ENCODE measurements at regions not wholly inside any gene's neighbourhood (a gene's known extent, or its start where the extent isn't known, plus 50 kb on each side); places are given as distances from the start of the nearest gene placed in this dataset.

DNA sequence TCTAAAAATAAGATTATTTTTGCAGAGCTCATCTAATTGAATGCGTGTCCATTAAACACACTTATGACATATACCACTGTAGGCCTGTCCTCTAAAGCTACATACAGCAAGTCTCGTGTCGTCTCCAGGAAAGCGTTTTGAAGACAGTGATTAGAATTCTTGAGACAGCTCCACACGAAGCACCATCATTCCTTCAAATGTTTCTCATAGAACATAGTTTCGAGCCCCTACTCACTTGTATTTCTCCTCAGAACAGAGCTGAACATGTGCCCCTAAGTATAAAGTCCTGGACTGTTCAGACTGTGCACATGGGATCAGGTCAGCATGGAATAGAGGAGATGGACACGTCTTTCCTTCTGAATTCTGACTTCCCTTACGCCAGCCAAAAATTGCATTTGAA lies 64.5 kb upstream of the HMGA2 start:
- Histone ChIP-seq H3K27ac (ENCODE audit: poor library complexity, severe bottlenecking) (no peak overlapping the region), H3K4me1 (ENCODE audit: insufficient read depth, poor library complexity, severe bottlenecking) (peaks cover 25% of the 10 kb centered on the region), H3K27me3 (ENCODE audit: insufficient read depth, poor library complexity, severe bottlenecking) (no peaks in the 10 kb centered on the region), H3K36me3 (ENCODE audit: low read depth) (0 out of 2 replicates have a peak, but pooled peaks cover 3% of the 10 kb centered on the region), H3K4me3 (ENCODE audit: severe bottlenecking) (no peak overlapping the region), H3K9me3 (ENCODE audit: severe bottlenecking) (no peaks in the 10 kb centered on the region)
- DNase-seq (ENCODE audit: low spot score) (no peak), ATAC-seq (ENCODE audit: low read depth) (no peak)
- TF ChIP-seq, protein P1, sequence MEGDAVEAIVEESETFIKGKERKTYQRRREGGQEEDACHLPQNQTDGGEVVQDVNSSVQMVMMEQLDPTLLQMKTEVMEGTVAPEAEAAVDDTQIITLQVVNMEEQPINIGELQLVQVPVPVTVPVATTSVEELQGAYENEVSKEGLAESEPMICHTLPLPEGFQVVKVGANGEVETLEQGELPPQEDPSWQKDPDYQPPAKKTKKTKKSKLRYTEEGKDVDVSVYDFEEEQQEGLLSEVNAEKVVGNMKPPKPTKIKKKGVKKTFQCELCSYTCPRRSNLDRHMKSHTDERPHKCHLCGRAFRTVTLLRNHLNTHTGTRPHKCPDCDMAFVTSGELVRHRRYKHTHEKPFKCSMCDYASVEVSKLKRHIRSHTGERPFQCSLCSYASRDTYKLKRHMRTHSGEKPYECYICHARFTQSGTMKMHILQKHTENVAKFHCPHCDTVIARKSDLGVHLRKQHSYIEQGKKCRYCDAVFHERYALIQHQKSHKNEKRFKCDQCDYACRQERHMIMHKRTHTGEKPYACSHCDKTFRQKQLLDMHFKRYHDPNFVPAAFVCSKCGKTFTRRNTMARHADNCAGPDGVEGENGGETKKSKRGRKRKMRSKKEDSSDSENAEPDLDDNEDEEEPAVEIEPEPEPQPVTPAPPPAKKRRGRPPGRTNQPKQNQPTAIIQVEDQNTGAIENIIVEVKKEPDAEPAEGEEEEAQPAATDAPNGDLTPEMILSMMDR (IDR thresholded peaks at IDR 0.05; ENCODE audit: poor library complexity, severe bottlenecking) = no peak

DNA sequence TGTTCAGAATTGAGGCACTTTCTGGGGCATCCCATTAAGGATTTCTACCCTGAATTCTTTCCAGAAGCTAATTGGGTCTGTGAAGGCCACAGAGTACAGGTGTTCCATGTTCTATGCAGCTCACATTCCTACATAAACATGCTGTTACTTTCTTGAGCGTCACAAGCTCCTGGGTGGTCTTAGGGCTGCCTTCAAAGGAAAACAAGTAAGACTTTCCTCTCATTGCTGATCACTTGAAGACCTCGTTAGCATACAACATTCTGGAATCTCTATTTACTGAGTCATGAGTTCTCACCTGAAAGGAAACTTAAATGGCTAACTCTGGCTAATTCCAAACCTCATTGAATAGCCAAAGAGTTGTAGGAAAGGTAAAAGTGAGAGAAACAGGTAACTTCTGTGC lies 63.0 kb upstream of the HMGA2 start:
- no peak overlapping the region for H3K27ac ChIP-seq (ENCODE audit: poor library complexity, severe bottlenecking)
- TF ChIP-seq, protein P1 (IDR thresholded peaks at IDR 0.05; ENCODE audit: poor library complexity, severe bottlenecking) = no peak
- no peaks in the 10 kb centered on the region for H3K27me3 ChIP-seq (ENCODE audit: insufficient read depth, poor library complexity, severe bottlenecking)
- ATAC-seq (ENCODE audit: low read depth) = no peak
- no peak for DNase-seq (ENCODE audit: low spot score)
- peaks cover 36% of the 10 kb centered on the region for H3K4me1 ChIP-seq (ENCODE audit: insufficient read depth, poor library complexity, severe bottlenecking)
- H3K4me3 ChIP-seq (ENCODE audit: severe bottlenecking) = no peak overlapping the region
- H3K36me3 ChIP-seq (ENCODE audit: low read depth) = 0 out of 2 replicates have a peak, but pooled peaks cover 3% of the 10 kb centered on the region
- no peaks in the 10 kb centered on the region for H3K9me3 ChIP-seq (ENCODE audit: severe bottlenecking)

DNA sequence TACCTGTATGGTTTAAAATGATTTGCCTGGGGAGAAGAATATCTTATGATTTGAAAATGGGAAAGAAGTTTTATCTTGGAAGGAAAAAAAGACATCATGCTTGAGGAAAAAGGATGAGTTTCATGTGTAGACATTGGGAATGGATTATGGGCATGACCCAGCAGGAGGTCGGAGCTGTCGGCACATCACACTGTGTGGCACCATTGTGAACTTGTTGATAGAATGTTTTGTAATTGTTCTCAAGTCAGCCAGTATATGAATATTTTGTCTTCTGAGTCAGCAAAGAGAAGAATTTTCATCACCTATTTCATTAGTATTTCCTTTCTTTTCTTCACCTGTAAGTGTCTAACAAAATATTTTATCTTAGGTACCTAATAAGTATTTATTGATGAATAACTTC lies 60.0 kb upstream of the HMGA2 start:
- Histone ChIP-seq H3K4me3 (ENCODE audit: severe bottlenecking) (no peak overlapping the region), H3K9me3 (ENCODE audit: severe bottlenecking) (no peaks in the 10 kb centered on the region), H3K36me3 (ENCODE audit: low read depth) (0 out of 2 replicates have a peak, but pooled peaks cover 3% of the 10 kb centered on the region), H3K4me1 (ENCODE audit: insufficient read depth, poor library complexity, severe bottlenecking) (peaks cover 37% of the 10 kb centered on the region), H3K27ac (ENCODE audit: poor library complexity, severe bottlenecking) (peak overlapping the region; percentile 98), H3K27me3 (ENCODE audit: insufficient read depth, poor library complexity, severe bottlenecking) (no peaks in the 10 kb centered on the region)
- TF ChIP-seq, protein P1 (IDR thresholded peaks at IDR 0.05; ENCODE audit: poor library complexity, severe bottlenecking) = no peak
- ATAC-seq (ENCODE audit: low read depth) (0 out of 3 replicates have a peak, but pooled peaks have one; percentile 37), DNase-seq (ENCODE audit: low spot score) (no peak)

DNA sequence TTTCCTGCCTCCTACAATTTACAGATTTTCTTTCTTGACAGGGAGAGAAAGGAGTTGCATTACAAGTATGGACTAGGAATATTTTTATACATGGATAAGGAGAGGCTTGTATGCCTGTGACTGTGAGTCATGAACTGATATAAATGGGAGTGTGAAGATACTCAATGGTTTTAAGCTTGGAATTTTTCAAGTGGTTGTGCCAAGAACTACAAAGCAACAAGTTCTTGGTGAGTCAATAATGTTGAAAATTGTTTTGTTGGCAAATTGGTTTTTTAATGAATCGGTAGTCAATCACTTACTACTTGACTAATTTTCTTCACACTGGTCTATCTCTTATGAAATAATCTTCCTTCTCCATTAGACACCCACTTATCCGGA lies 58.9 kb upstream of the HMGA2 start:
- Histone ChIP-seq H3K4me3 (ENCODE audit: severe bottlenecking) (no peak overlapping the region), H3K4me1 (ENCODE audit: insufficient read depth, poor library complexity, severe bottlenecking) (peaks cover 37% of the 10 kb centered on the region), H3K9me3 (ENCODE audit: severe bottlenecking) (no peaks in the 10 kb centered on the region), H3K27ac (ENCODE audit: poor library complexity, severe bottlenecking) (peak overlapping the region; percentile 98), H3K27me3 (ENCODE audit: insufficient read depth, poor library complexity, severe bottlenecking) (no peaks in the 10 kb centered on the region), H3K36me3 (ENCODE audit: low read depth) (0 out of 2 replicates have a peak, but pooled peaks cover 3% of the 10 kb centered on the region)
- ATAC-seq (ENCODE audit: low read depth) (peak; percentile 90), DNase-seq (ENCODE audit: low spot score) (no peak)
- TF ChIP-seq, protein P1 (IDR thresholded peaks at IDR 0.05; ENCODE audit: poor library complexity, severe bottlenecking) = no peak

DNA sequence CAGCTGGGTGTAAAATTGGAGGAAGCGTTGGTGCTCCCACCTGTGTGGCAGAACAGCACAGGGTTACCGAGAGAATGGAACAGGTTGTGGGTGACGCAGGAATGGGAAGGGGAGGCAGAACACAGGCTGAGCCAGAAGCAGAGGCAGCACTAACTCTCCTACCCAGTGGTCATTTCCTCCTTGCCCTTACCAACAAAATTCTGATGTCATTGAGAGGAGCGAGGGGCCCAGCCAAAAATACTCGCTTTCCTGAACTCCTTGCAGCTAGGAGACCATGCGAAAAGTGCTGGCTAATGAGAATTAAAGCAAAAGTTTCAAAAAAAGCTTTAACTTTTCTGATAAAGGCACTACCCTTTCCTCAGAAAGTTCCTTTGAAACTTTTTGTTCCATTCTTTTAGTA lies 54.4 kb upstream of the HMGA2 start:
- Histone ChIP-seq H3K27me3 (ENCODE audit: insufficient read depth, poor library complexity, severe bottlenecking) (no peaks in the 10 kb centered on the region), H3K4me3 (ENCODE audit: severe bottlenecking) (no peak overlapping the region), H3K27ac (ENCODE audit: poor library complexity, severe bottlenecking) (no peak overlapping the region), H3K9me3 (ENCODE audit: severe bottlenecking) (no peaks in the 10 kb centered on the region), H3K36me3 (ENCODE audit: low read depth) (no peaks in the 10 kb centered on the region), H3K4me1 (ENCODE audit: insufficient read depth, poor library complexity, severe bottlenecking) (peaks cover 15% of the 10 kb centered on the region)
- ATAC-seq (ENCODE audit: low read depth) (no peak), DNase-seq (ENCODE audit: low spot score) (no peak)
- TF ChIP-seq, protein P1 (IDR thresholded peaks at IDR 0.05; ENCODE audit: poor library complexity, severe bottlenecking) = no peak

All from RWPE2 (cell line).